Inferior parietal cortex (tissue), 1 donor: ENCODE measurements at regions not wholly inside any gene's neighbourhood (a gene's known extent, or its start where the extent isn't known, plus 50 kb on each side); places are given as distances from the start of the nearest gene placed in this dataset.
"Not testable (repeated sequence)": the region's sequence is repeated elsewhere in the genome, so short reads cannot be mapped to it uniquely, and the experiment has no call there.

Experiments
- DNase-seq: peaks from one replicate; pipeline ENCODE4 v3.0.0-alpha.2; 2016; ENCODE audit errors: extremely low spot score

GRCh38 chr1:4476394-4476793, 178.0 kb upstream of the AJAP1 start:
- no peak for DNase-seq

- DNase-seq: no peak
Observed at GRCh38 chr1:4481451-4481850, 173.0 kb upstream of the AJAP1 start.

GRCh38 chr1:4482526-4482925, 171.9 kb upstream of the AJAP1 start:
- DNase-seq: no peak

GRCh38 chr1:4483021-4483625, 171.3 kb upstream of the AJAP1 start:
- DNase-seq: no peak

- DNase-seq: peak; percentile 36
Observed at GRCh38 chr1:4485398-4485797, 169.0 kb upstream of the AJAP1 start.

- DNase-seq: no peak
Observed at GRCh38 chr1:4485878-4486277, 168.5 kb upstream of the AJAP1 start.

- no peak for DNase-seq
Observed at GRCh38 chr1:4486408-4487120, 167.8 kb upstream of the AJAP1 start.

- DNase-seq: no peak
Observed at GRCh38 chr1:4488018-4488417, 166.4 kb upstream of the AJAP1 start.

- no peak for DNase-seq
Observed at GRCh38 chr1:4489486-4489885, 164.9 kb upstream of the AJAP1 start.

GRCh38 chr1:4489992-4490391, 164.4 kb upstream of the AJAP1 start:
- not testable (repeated sequence) for DNase-seq

- DNase-seq: no peak
Observed at GRCh38 chr1:4494027-4494426, 160.4 kb upstream of the AJAP1 start.

- no peak for DNase-seq
Observed at GRCh38 chr1:4494558-4494957, 159.9 kb upstream of the AJAP1 start.

- no peak for DNase-seq
Observed at GRCh38 chr1:4495809-4496208, 158.6 kb upstream of the AJAP1 start.

GRCh38 chr1:4500441-4500840, 154.0 kb upstream of the AJAP1 start:
- no peak for DNase-seq

- no peak for DNase-seq
Observed at GRCh38 chr1:4506591-4506990, 147.8 kb upstream of the AJAP1 start.

- DNase-seq: no peak
Observed at GRCh38 chr1:4509206-4509605, 145.2 kb upstream of the AJAP1 start.

- DNase-seq: no peak
Observed at GRCh38 chr1:4510276-4510691, 144.1 kb upstream of the AJAP1 start.

GRCh38 chr1:4511374-4511773, 143.0 kb upstream of the AJAP1 start:
- no peak for DNase-seq

- peak; percentile 32 for DNase-seq
Observed at GRCh38 chr1:4512636-4513035, 141.8 kb upstream of the AJAP1 start.

GRCh38 chr1:4513685-4514084, 140.7 kb upstream of the AJAP1 start:
- DNase-seq: no peak

GRCh38 chr1:4515727-4516289, 138.6 kb upstream of the AJAP1 start:
- no peak for DNase-seq

GRCh38 chr1:4516596-4516995, 137.8 kb upstream of the AJAP1 start:
- DNase-seq: no peak

GRCh38 chr1:4517186-4517954, 137.0 kb upstream of the AJAP1 start:
- no peak for DNase-seq
